ENCODE measurements at regions not wholly inside any gene's neighbourhood (a gene's known extent, or its start where the extent isn't known, plus 50 kb on each side); places are given as distances from the start of the nearest gene placed in this dataset.

- TF ChIP-seq CTCF (IDR thresholded peaks at IDR 0.05; ENCODE audit: insufficient read depth, low read length, poor library complexity, severe bottlenecking) = no peak
- no peak for TF ChIP-seq EZH2phosphoT487 (conservative IDR thresholded peaks at IDR 0.05; ENCODE audit: low read length)
Measured at GRCh38 chr2:4930704-4931103, 761.5 kb upstream of the SOX11 start.
